ENCODE measurements at regions not wholly inside any gene's neighbourhood (a gene's known extent, or its start where the extent isn't known, plus 50 kb on each side); places are given as distances from the start of the nearest gene placed in this dataset.
"Not testable (repeated sequence)": the region's sequence is repeated elsewhere in the genome, so short reads cannot be mapped to it uniquely, and the experiment has no call there.

- DNase-seq (ENCODE audit: low read depth), result no peak
Observed at GRCh38 chr5:87105577-87105976, 162.1 kb upstream of the RASA1 start.

DNA sequence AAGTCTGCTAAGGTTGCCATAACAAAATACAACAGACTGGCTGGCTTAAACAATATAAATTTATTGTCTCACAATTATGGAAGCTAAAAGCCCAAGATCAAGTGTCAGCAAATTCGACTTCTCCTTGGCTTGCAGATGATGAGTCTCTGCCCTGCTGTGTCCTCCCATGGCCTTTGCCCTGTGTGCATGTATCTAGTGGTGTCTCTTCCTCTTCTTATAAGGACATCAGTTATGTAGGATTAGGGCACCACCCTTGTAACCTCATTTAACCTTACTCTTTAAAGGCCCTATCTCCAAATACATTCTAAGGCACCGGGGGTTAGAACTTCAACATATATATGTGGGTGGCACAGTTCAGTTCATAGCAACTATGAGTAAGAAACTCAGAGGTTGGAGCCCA, 157.9 kb upstream of the RASA1 start:
- DNase-seq (ENCODE audit: low read depth), result no peak

- no peak for DNase-seq (ENCODE audit: low read depth)
Observed at GRCh38 chr5:87110721-87111120, 157.0 kb upstream of the RASA1 start.

GRCh38 chr5:87113861-87114260, 153.8 kb upstream of the RASA1 start:
- DNase-seq (ENCODE audit: low read depth), result no peak

DNA sequence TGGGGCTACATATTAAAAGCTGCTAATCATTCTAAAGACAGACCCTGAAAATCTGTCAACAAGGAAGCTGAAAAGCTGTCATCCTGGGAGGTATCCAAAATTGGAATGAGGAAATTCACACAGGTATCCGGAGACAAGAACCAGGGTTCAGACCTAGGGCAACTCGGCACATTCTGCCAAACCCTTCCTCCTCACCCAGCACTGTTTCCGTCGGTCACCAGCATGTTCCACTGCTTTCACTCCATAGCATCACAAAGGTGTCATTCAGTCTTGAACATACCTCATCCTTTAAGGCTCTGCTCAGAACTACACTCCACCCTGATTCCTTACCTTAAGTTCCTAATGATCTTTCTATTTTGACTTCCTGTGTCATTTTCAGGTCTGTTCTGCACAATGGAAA, 153.1 kb upstream of the RASA1 start:
- DNase-seq (ENCODE audit: low read depth), result no peak

- DNase-seq (ENCODE audit: low read depth), result no peak
Observed at GRCh38 chr5:87115839-87116364, 151.8 kb upstream of the RASA1 start.

- no peak for DNase-seq (ENCODE audit: low read depth)
Observed at GRCh38 chr5:87116825-87117512, 150.7 kb upstream of the RASA1 start.

DNA sequence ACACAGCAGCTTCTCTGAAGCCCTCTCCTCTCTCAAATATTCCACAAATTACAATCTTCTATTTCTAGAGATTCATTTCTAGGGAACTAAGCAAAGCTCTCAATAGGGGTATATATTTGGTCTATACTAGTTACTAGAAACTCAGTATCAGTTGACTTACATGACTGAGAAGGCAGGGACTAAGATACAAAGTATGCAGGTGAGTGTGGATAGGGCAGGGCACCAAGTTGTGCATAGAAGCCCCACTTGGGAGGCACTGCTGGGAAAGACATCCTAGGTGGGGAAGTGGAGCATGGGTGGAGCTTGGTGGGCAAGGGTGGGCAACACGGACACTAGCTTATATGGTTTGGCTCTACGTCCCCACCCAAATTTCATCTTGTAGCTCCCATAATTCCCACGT, 148.1 kb upstream of the RASA1 start:
- DNase-seq (ENCODE audit: low read depth), result no peak

DNA sequence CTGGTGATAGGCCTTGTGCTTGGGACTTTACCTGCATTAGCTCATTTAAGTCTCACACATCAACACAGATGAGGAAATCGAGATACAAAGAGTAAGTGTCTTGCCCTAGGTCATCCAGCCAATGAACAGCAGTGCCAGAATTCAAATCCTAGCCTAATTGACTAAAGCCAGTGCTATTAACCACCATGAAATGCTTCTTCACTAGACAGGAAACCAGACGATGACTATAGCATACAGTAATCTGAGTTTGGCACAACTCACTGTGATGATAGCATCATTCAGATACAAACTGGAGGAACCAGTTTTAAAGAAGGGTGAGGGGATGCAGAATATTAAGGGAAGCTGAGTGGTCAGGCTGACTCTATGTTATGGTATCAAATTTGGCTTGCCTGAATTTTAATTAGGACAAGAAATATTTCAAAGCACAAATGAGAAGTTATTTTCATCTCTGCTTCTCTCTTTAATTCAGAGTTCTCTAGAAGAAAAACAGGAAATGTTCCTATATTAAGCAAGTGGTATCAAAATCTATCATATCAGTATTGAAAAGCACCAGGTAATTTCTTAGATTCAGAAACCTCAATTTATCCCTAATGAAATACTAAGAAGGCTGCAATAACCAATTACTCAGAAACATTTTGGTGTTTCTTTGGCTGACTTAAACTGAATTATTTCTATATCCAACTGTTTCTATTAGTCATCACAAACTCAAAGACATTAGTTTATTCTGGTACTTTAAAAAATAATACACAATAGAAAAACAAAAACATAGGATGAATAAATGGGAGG, 147.0 kb upstream of the RASA1 start:
- no peak for DNase-seq (ENCODE audit: low read depth)

- no peak for DNase-seq (ENCODE audit: low read depth)
Observed at GRCh38 chr5:87121304-87122150, 146.2 kb upstream of the RASA1 start.

DNA sequence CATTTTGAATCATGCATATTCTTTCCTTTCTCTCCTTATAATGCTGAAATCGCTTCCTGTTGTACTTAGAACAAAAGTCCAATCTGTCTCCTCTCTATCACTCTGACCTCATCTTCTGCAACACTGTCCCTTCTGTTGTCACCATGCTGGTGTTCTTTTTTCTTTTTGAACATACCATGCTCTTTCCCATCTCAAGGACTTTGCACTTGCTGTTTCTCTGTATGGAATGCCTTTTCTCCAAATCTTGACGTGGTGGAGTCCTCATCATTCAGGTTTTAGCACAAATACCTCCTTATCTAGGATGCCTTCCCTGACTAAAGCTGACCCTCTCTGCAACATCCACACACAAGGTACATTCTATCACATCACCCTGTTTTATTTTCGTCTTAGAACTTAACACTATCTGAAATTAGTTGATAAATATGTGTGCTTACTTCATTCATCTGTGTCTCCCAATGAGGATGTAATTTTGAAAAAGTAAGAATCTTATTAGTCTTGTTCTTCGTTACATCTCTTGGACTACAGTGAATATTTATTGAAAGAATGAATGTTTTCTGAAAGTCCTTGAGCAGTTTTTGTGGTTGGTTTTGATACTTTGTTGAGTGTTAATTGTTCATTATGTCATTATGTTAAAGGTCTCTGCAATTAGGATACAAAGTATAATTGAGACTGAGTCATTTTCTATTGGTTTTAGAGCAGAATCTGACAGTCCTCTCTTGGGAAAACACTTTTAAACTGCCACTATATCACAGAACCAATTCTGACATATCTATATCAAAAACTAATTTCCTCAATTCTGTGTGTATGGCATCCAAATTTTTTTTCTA, 145.3 kb upstream of the RASA1 start:
- DNase-seq (ENCODE audit: low read depth), result no peak

- DNase-seq (ENCODE audit: low read depth), result no peak
Observed at GRCh38 chr5:87125766-87126165, 141.9 kb upstream of the RASA1 start.

DNA sequence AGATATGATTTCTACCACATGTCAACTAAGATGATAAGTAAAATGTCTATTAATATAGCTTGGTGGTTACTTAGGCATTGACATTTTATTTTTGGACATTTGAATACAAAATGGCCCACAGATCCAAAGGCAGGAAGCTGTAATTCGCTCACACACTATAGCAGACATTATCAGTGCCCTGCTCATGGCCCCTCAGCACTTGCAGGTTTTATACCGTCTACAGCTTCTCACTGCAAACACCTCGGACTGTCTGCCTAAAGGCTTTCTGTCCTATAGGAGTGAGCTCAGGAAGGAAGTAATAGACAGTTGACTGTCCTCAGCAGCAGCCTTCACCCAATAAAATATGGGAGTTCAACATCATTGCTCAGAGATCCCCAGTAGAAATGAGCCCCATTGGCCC, 140.8 kb upstream of the RASA1 start:
- no peak for DNase-seq (ENCODE audit: low read depth)

DNA sequence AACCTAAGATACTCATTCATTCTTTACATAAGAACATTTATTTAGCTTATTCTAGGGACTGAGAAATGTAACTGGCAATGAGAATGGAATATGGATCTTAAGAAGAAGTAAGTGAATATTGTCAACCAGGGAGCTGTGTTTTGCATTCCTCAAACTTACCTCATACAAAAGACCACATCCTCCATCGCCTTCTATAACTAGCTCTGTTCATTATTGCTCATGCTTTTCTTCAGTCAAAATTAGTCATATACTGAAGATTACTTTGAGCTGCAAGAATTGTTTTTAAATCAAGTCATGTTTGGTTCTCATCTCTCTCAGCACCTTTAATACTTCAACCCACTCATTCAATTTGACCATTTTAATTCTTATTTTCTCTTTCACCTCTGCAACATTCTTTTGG, 140.3 kb upstream of the RASA1 start:
- no peak for DNase-seq (ENCODE audit: low read depth)

DNA sequence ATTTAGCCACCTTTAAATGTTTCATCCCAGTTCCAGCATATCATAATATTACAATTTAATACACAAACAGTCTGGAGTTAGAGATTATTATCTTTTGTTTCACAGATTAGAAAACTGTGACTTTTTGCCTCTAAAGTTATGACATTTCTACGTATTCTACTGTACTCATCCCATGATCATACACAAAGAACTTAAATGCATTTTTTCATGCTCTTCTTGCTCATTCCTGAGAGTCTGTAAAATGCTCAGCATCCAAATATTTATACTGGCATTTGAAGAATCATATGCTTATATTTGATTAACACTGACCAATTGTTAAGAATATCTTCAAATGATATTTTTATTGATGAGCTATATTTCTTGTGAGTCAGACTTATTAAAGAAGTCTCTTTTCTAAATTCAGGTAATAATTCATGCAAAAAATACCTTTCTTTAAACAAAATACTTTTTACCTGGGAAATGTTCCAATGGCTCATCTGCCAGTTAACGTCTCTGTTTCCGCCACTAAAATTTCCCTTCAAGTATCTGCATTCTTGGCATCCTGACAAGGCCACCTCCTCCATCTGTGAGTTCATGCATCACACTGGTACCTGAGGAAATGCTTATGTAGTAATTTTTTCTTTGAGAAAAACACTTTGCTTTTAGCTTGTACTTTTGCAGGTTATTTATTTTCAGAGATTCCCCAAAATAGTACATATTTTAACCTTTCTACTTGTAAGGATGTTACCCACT, 139.6 kb upstream of the RASA1 start:
- DNase-seq (ENCODE audit: low read depth), result no peak

DNA sequence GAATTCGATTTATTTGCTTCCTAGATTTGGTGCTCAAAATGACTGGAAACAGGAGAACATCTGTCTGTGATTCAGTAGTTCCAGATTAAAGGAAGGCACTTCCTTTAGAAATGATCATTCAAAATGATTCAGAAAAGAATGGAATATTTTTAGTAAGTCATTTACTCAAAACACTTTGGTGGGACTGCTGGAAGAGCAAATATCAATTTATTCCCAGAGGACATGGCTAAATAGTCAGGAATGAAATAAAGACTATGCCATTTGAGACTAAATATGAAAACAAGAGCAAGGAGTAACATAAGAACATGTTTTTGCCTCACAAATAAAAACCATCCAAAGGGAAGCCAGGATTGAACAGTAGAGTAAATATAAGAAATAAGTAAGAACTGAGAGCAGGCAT, 138.6 kb upstream of the RASA1 start:
- DNase-seq (ENCODE audit: low read depth), result no peak

DNA sequence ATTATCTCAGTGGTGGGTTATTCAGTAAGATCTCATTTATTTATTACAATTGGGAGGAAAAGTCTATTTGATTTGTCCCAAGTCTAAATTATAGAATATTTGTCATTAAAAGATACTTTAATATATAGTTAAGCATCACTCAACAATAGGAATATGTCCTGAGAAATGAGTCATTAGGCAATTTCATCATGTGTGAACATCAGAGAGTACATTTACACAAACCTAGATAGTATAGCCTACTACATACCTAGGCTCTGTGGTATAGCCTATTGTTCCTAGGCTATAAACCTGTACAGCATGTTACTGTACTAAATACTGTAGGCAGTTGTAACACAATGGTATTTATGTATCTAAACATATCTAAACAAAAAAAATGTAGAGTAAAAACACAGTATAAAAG, 135.0 kb upstream of the RASA1 start:
- DNase-seq (ENCODE audit: low read depth), result no peak

GRCh38 chr5:87134513-87134912, 133.2 kb upstream of the RASA1 start:
- not testable (repeated sequence) for DNase-seq (ENCODE audit: low read depth)

- DNase-seq (ENCODE audit: low read depth), result no peak
Observed at GRCh38 chr5:87136096-87136495, 131.6 kb upstream of the RASA1 start.

- no peak for DNase-seq (ENCODE audit: low read depth)
Observed at GRCh38 chr5:87136733-87137132, 130.9 kb upstream of the RASA1 start.

DNA sequence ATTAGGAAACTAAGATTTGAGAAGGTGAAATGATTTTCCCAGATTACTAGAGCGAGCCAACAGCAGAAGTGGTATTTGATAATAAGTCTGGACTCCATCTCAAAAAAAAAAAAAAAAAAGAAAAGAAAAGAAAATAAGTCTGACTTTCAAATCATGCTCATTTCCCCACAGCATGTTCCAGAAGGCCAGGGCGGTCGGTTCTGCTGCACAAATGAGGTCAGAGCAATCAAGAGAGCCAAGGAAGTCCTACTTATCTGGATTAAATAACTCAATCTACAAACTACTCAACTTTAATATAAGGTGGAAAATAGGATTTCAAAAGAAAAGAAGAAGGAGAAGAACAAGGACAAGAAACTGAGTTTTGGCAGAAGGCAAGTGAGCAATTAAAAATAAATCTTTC, 130.4 kb upstream of the RASA1 start:
- no peak for DNase-seq (ENCODE audit: low read depth)
